Hepatocyte (in vitro differentiated cells): ENCODE measurements at regions not wholly inside any gene's neighbourhood (a gene's known extent, or its start where the extent isn't known, plus 50 kb on each side); places are given as distances from the start of the nearest gene placed in this dataset.
"Not testable (repeated sequence)": the region's sequence is repeated elsewhere in the genome, so short reads cannot be mapped to it uniquely, and the experiment has no call there.

Source experiments
- DNase-seq: peaks from one replicate; pipeline ENCODE4 v3.0.0-alpha.2; 2016; ENCODE audit warnings: low spot score
- H2AFZ ChIP-seq: fragments of 200-600 bp; sonication (generic); 2 replicates; pipeline ENCODE4 v1.6.0; 2016; ENCODE audit warnings: antibody characterized with exemption, mild to moderate bottlenecking
- H3K27ac ChIP-seq: fragments of 200-600 bp; sonication (generic); 2 replicates; pipeline ENCODE4 v1.5.1; 2016; ENCODE audit warnings: mild to moderate bottlenecking
- H3K27me3 ChIP-seq: fragments of 200-600 bp; sonication (generic); 2 replicates; pipeline ENCODE4 v1.6.1; 2016
- H3K36me3 ChIP-seq: fragments of 200-600 bp; sonication (generic); replicated peaks from 2 replicates; pipeline ENCODE4 v1.5.1; 2016; ENCODE audit warnings: low read depth; ENCODE audit not compliant: insufficient read depth
- H3K4me1 ChIP-seq: fragments of 200-600 bp; sonication (generic); 2 replicates; pipeline ENCODE4 v1.5.1; 2016; ENCODE audit warnings: mild to moderate bottlenecking, moderate library complexity; ENCODE audit not compliant: insufficient read depth
- H3K4me2 ChIP-seq: fragments of 200-600 bp; sonication (generic); 2 replicates; pipeline ENCODE4 v1.6.0; 2016
- H3K4me3 ChIP-seq: fragments of 200-600 bp; sonication (generic); 2 replicates; pipeline ENCODE4 v1.5.1; 2016; ENCODE audit warnings: mild to moderate bottlenecking
- H3K79me2 ChIP-seq: fragments of 200-600 bp; sonication (generic); 2 replicates; pipeline ENCODE4 v1.6.0; 2017; ENCODE audit warnings: mild to moderate bottlenecking
- H3K9me2 ChIP-seq: fragments of 200-600 bp; sonication (generic); replicated peaks from 2 replicates; pipeline ENCODE4 v1.6.0; 2017; ENCODE audit warnings: mild to moderate bottlenecking; ENCODE audit not compliant: insufficient read depth
- H3K9me3 ChIP-seq: fragments of 200-600 bp; sonication (generic); 2 replicates; pipeline ENCODE4 v1.5.1; 2016; ENCODE audit warnings: low read depth, mild to moderate bottlenecking
- H4K20me1 ChIP-seq: fragments of 200-600 bp; sonication (generic); 2 replicates; pipeline ENCODE4 v1.6.0; 2016; ENCODE audit warnings: mild to moderate bottlenecking; ENCODE audit not compliant: insufficient read depth, poor library complexity, severe bottlenecking
- EZH2 ChIP-seq: fragments of 200-600 bp; sonication (generic); IDR thresholded peaks from 2 replicates; pipeline ENCODE4 v1.6.1; 2016; ENCODE audit warnings: antibody characterized with exemption, mild to moderate bottlenecking, borderline replicate concordance
- EZH2phosphoT487 ChIP-seq: fragments of 200-600 bp; sonication (generic); IDR thresholded peaks from one replicate; pipeline ENCODE4 v1.6.1; 2018; ENCODE audit warnings: antibody characterized with exemption, mild to moderate bottlenecking, low read depth, moderate library complexity; ENCODE audit not compliant: unreplicated experiment, severe bottlenecking
- whole genome bisulfite sequencing: methylation state at CpG from one replicate; pipeline ENCODE4 v1.1.6; 2016; ENCODE audit warnings: low lambda C conversion rate; ENCODE audit errors: missing lambda C conversion rate; 5-methylcytosine and 5-hydroxymethylcytosine counted together
- TF ChIP-seq, protein P1 (sequence below): fragments of 200-600 bp; sonication (generic); IDR thresholded peaks from 2 replicates; pipeline ENCODE4 v1.5.1; 2016; ENCODE audit warnings: antibody characterized with exemption, mild to moderate bottlenecking; ENCODE audit not compliant: poor library complexity

GRCh38 chr9:102483651-102484050 is 511.5 kb upstream of the CYLC2 start:
- WGBS: 50% methylated on average over 1 of the region's 1 CpG

GRCh38 chr9:102482776-102483175 is 512.4 kb upstream of the CYLC2 start:
- H3K4me2 ChIP-seq: no peak overlapping the region
- H3K36me3 ChIP-seq: no peaks in the 10 kb centered on the region
- no peaks in the 10 kb centered on the region for H3K9me2 ChIP-seq
- no peaks in the 10 kb centered on the region for H4K20me1 ChIP-seq
- no peaks in the 10 kb centered on the region for H3K27me3 ChIP-seq
- H3K27ac ChIP-seq: no peak overlapping the region
- H3K4me3 ChIP-seq: no peak overlapping the region
- 79% methylated on average over 1 of the region's 1 CpG for WGBS
- H3K4me1 ChIP-seq: no peaks in the 10 kb centered on the region
- TF ChIP-seq EZH2phosphoT487 (no peak), EZH2 (no peak)
- TF ChIP-seq, protein P1, sequence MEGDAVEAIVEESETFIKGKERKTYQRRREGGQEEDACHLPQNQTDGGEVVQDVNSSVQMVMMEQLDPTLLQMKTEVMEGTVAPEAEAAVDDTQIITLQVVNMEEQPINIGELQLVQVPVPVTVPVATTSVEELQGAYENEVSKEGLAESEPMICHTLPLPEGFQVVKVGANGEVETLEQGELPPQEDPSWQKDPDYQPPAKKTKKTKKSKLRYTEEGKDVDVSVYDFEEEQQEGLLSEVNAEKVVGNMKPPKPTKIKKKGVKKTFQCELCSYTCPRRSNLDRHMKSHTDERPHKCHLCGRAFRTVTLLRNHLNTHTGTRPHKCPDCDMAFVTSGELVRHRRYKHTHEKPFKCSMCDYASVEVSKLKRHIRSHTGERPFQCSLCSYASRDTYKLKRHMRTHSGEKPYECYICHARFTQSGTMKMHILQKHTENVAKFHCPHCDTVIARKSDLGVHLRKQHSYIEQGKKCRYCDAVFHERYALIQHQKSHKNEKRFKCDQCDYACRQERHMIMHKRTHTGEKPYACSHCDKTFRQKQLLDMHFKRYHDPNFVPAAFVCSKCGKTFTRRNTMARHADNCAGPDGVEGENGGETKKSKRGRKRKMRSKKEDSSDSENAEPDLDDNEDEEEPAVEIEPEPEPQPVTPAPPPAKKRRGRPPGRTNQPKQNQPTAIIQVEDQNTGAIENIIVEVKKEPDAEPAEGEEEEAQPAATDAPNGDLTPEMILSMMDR: no peak
- no peak for DNase-seq
- no peak overlapping the region for H2AFZ ChIP-seq
- no peaks in the 10 kb centered on the region for H3K9me3 ChIP-seq
- H3K79me2 ChIP-seq: no peaks in the 10 kb centered on the region

More at GRCh38 chr9:102483651-102484050, 511.5 kb upstream of the CYLC2 start:
- Histone ChIP-seq H2AFZ (no peak overlapping the region), H3K4me2 (no peak overlapping the region), H3K4me1 (no peaks in the 10 kb centered on the region), H3K36me3 (no peaks in the 10 kb centered on the region), H3K4me3 (no peak overlapping the region), H3K27me3 (no peaks in the 10 kb centered on the region), H3K9me3 (no peaks in the 10 kb centered on the region), H3K27ac (no peak overlapping the region), H3K79me2 (no peaks in the 10 kb centered on the region), H4K20me1 (no peaks in the 10 kb centered on the region), H3K9me2 (no peaks in the 10 kb centered on the region)
- TF ChIP-seq EZH2 (no peak), EZH2phosphoT487 (no peak)
- TF ChIP-seq, protein P1: no peak
- DNase-seq: no peak

DNA sequence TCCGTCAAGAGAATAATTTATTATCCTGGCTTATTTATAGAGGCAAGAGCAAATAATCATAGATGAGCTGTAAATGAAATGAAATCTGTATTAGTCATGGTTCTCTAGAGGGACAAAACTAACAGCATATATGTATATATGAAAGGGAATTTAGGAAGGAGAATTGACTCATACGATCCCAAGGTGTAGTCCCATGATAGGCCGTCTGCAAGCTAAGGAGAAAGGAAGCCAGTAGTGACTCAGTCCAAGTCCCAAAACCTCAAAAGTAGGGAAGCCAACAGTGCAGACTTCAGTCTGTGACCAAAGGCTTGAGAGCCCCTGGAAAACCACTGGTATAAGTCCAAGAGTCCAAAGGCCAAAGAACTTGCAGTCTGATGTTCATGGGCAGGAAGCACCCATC is 515.9 kb upstream of the CYLC2 start:
- no peaks in the 10 kb centered on the region for H3K27me3 ChIP-seq
- no peaks in the 10 kb centered on the region for H3K9me3 ChIP-seq
- no peaks in the 10 kb centered on the region for H3K9me2 ChIP-seq
- H2AFZ ChIP-seq: no peak overlapping the region
- no peak overlapping the region for H3K4me2 ChIP-seq
- no peaks in the 10 kb centered on the region for H3K4me1 ChIP-seq
- no peak overlapping the region for H3K4me3 ChIP-seq
- TF ChIP-seq EZH2: no peak
- TF ChIP-seq EZH2phosphoT487: no peak
- TF ChIP-seq, protein P1: no peak
- no peaks in the 10 kb centered on the region for H3K79me2 ChIP-seq
- WGBS: 81% methylated on average over 3 of the region's 3 CpGs
- no peak overlapping the region for H3K27ac ChIP-seq
- H4K20me1 ChIP-seq: no peaks in the 10 kb centered on the region
- DNase-seq: no peak
- no peaks in the 10 kb centered on the region for H3K36me3 ChIP-seq

GRCh38 chr9:102474357-102474756 is 520.8 kb upstream of the CYLC2 start:
- H3K9me3 ChIP-seq: no peaks in the 10 kb centered on the region
- no peaks in the 10 kb centered on the region for H3K4me1 ChIP-seq
- H2AFZ ChIP-seq: no peak overlapping the region
- 76% methylated on average over 2 of the region's 2 CpGs for WGBS
- TF ChIP-seq EZH2 (no peak), EZH2phosphoT487 (no peak)
- TF ChIP-seq, protein P1: no peak
- no peaks in the 10 kb centered on the region for H3K36me3 ChIP-seq
- no peaks in the 10 kb centered on the region for H4K20me1 ChIP-seq
- H3K4me3 ChIP-seq: no peak overlapping the region
- H3K4me2 ChIP-seq: no peak overlapping the region
- H3K79me2 ChIP-seq: no peaks in the 10 kb centered on the region
- H3K27me3 ChIP-seq: no peaks in the 10 kb centered on the region
- H3K27ac ChIP-seq: no peak overlapping the region
- no peak for DNase-seq
- H3K9me2 ChIP-seq: no peaks in the 10 kb centered on the region

GRCh38 chr9:102469430-102469829 is 525.7 kb upstream of the CYLC2 start:
- H2AFZ ChIP-seq, H3K9me3 ChIP-seq, H3K36me3 ChIP-seq, H3K27me3 ChIP-seq, H3K79me2 ChIP-seq, H3K9me2 ChIP-seq, H3K4me2 ChIP-seq, H3K4me3 ChIP-seq, DNase-seq, H3K27ac ChIP-seq, H4K20me1 ChIP-seq, H3K4me1 ChIP-seq: not testable (repeated sequence)
- WGBS: 98% methylated on average over 7 of the region's 7 CpGs
